Fibroblast of upper back skin (primary cell): ENCODE measurements at regions not wholly inside any gene's neighbourhood (a gene's known extent, or its start where the extent isn't known, plus 50 kb on each side); places are given as distances from the start of the nearest gene placed in this dataset.

Experiments used
- DNase-seq: peaks from one replicate; pipeline ENCODE4 v3.0.0-alpha.2; 2013

GRCh38 chr6:153623496-153623895, 415.5 kb upstream of the OPRM1 start:
- DNase-seq = no peak

DNA sequence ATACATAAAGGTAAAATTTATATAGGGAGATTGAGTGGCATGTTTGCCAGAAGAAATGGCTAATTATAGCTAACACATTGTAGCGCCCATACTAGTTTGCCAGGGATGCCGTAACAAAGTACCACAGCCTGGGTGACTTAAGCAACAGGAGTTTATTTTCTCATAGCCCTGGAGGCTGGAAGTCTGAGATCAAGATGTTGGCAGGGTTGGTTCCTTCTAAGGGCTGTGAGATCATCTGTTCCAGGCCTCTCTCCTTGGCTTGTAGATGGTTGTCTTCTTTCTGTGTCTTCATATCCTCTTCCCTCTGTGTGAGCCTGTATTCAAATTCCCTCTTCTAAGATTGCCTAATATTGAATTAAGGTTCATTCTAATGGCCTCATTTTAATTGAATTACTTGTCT, 417.5 kb upstream of the OPRM1 start:
- DNase-seq = no peak

- DNase-seq = no peak
These were observed 418.0 kb upstream of the OPRM1 start for GRCh38 chr6:153621070-153621469.

GRCh38 chr6:153618371-153619322, 420.4 kb upstream of the OPRM1 start:
- no peak for DNase-seq

DNA sequence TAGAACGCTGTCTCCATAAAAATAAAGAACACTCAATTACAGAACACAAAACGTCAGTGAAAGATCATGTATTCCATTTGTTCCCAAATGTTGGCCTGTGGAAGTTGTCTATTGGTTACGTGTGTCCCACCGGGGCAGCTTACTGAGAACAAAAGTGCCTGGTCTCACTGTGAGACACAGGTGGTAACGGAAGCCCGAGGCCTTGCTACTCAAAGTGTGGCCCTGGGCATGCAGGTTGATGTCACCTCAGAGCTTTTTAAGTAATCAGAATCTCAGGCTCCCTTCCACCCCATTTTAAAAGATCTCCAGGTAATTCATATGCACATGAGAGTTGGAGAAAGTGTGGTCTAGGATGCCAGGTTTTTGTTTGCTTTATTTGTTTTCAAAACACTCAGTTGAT, 422.5 kb upstream of the OPRM1 start:
- no peak for DNase-seq

DNA sequence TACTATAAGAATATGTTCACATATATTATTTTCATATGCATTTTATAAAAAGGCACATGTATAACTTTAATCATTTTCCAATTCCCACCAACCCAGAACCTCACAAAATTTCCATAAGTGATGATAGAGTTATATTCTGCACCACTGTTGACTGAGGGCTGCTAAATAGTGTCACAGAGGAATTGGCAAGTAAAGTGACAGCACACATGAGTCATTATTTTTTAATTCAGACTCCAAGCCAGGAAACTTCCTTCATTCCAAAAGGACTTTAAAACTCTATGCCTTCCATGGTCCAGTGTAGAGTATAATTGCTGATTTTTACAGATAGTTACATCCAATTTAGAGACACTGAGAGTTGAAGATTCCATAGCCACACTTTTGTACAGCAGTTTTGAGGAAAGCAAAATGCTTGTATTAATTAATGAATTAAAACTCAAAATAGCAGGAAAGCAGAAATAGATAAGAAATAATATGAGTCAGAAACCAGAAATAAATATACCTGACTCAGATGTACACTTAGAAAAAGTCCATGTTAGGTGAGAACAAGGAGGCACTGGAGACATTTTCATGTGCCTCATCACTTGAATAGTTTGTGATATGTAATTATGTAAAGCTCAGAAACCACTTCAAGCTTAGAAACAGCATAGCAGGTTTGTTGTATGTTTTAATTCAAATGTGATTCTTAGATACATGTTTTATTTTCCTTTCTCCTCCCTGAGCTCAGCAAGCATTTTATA, 425.2 kb upstream of the OPRM1 start:
- DNase-seq = no peak

DNA sequence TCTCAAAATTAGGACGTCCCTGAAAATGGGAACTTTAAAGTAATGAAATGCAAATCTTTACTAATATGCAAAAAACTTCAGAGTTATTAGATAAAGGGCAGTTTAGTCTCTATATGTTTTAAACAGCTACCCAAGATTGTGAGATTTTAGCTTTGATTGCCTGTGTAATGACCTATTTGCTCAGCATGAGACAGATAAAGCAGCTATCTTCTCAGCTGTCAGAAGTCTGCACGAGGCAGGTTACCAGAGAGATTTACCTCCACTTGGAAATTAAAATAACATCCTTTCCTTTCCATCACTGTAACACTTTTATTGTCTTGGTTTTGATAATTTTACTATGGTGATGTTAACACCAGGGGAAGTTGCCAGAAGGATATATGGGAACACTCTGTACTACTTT, 436.6 kb upstream of the OPRM1 start:
- no peak for DNase-seq

- no peak for DNase-seq
These were observed 439.1 kb upstream of the OPRM1 start for GRCh38 chr6:153599901-153600300.

DNA sequence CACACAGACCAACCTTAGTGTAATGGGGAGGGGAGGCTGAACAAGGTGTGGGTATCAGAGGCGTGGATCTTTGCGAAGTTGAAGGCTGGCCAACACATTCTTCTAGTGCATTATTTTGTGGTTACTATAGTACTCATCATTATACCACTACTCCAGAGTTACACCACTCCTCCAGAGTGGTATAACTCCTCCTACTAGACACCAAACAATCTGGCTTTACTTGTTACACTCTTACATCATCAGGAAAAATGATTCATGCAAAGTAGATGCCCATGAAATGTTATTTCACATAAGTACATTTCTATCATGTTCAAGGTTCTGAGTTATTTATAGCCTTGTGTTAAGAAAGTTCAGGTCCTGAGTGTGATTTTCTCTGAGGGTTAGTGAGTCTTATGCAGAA, 443.1 kb upstream of the OPRM1 start:
- peak; percentile 12 for DNase-seq

- DNase-seq = no peak
These were observed 444.2 kb upstream of the OPRM1 start for GRCh38 chr6:153594871-153595270.

DNA sequence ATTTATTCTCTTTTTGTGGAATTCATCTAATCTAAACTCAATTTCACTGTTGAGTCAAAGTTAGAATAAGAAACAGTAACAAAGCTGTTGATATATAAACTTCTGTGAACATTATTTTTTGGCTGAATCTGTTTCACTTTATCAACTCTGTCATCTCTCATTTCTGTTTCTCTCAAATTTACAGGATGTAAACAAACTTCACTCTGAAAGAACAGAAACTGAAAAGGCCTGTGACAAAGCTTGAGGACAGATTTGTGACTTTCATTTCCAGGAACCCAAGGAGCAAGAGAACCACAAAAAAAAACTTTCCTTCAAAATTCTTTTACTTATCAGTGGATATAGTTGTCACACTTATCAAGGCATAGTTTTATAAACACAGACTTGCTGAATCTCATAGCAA, 447.9 kb upstream of the OPRM1 start:
- no peak for DNase-seq

DNA sequence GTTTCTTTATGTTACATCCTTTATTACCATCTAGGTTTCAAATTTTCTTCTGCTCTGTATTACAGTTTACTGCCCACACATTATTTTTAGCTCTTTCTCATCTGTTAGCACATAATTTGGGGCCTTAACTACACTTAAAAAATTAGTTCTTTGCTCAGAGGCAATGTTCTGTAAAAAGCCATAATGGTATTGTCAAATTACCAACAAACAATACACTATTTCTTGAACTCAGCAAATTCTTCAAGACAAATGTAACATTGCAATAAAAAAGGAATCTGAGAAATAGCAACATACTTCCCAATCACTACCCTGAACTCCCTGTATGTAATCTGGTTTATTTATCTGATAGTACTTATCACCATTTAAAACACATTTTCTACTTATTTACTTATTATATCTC, 448.6 kb upstream of the OPRM1 start:
- no peak for DNase-seq

- DNase-seq = no peak
These were observed 450.7 kb upstream of the OPRM1 start for GRCh38 chr6:153588330-153588729.

DNA sequence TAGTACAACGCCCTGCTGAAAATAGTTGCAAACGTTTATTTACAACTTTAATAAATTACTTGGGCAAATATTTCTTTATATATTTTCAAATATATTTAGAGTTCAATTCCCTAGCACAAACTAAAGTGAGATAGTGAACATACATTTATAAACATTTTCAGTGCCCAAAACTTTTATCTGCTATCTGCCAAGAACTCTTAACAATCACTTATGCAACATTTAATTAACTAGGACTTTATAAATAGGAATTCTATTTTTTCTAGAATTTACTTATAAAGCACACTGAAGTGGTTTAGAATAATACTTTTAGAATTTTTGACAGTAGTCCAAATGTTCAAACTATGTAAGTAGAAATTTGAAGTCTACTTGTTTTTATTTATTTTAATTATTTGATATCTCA, 452.6 kb upstream of the RGS17 start:
- DNase-seq = no peak

DNA sequence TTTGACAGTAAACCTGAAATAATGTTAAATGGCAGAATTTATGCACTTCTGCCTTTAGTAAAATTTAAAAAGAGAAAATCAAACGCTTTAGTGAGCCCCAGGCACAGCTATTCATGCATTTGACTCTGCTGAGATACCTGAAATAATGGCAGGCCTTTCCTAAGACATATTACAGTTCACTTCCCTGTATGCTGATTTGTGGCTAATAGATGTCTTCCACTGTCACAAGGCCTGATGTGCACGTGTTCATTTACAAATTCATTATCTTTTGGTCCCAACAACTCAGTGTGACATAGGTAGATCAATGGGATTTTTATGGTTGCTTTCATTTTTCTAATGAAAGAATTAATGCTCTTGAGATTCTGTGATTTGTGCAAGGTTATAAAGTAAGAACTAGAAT, 449.7 kb upstream of the RGS17 start:
- DNase-seq = no peak

- no peak for DNase-seq
These were observed 444.4 kb upstream of the RGS17 start for GRCh38 chr6:153575528-153575927.

GRCh38 chr6:153574231-153574630, 443.1 kb upstream of the RGS17 start:
- DNase-seq = no peak

DNA sequence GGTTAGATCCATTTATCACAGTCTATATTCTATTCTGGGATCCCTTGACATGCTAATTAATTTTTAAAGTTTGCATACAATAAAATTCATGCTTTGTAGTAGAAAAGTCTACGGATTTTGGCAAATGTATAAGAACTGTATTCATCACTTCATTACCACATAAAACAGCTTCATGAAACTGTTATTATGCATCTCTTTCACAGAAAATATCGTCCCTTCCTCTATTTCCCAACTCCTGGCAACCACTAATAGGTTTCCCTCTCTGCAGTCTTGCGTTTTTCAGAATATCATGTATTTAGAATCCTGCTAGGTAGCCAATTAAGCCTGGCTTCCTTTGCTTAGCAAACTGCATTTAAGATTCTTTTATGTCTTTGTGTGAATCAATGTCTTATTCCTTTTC, 441.3 kb upstream of the RGS17 start:
- DNase-seq = no peak

DNA sequence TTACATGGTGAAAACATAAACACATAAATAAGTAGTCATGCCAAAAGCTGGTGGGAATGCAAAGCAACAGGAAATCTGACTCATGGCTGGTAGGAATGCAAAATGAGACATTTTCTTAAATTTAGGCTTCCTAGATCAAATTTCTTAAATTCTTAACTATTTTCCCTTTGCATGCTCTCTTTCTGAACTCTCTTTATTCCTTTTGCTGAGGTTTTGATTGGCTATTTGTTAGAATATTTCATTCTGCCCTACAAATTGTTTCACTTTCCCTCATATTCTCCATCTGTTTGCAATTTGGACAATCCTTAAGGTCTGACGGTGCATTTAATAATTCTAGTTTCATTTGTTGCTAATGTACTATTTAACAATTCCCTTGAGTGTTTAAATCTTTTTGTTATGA, 437.5 kb upstream of the RGS17 start:
- peak; percentile 49 for DNase-seq

GRCh38 chr6:153564803-153565202, 433.7 kb upstream of the RGS17 start:
- peak; percentile 4 for DNase-seq

- no peak for DNase-seq
These were observed 431.9 kb upstream of the RGS17 start for GRCh38 chr6:153563001-153563400.

- no peak for DNase-seq
These were observed 422.5 kb upstream of the RGS17 start for GRCh38 chr6:153553627-153554026.

- no peak for DNase-seq
These were observed 408.5 kb upstream of the RGS17 start for GRCh38 chr6:153539602-153540001.

DNA sequence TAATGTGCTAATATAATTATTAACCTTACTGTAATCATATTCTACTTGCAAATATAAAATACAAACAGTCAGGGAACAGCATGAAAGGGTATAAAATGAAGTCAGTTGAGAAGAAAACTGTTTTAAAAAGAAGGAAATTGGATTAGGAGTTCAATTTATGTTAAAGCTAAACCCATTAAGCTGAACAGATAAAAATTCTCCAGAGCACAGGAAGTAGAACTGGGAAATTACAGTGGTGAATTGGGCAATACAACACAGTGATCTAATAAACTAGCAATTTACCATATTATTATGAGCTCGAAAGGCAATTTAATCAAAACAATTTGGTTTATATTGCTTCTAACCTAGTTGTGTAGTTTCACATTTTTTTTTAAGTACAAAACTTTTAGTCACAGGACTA, 407.4 kb upstream of the RGS17 start:
- no peak for DNase-seq
